Glomerular endothelial cell (primary cell): ENCODE measurements at regions not wholly inside any gene's neighbourhood (a gene's known extent, or its start where the extent isn't known, plus 50 kb on each side); places are given as distances from the start of the nearest gene placed in this dataset.
A peak's percentile ranks its signal among the peaks of the same experiment; 100 is the strongest.

Experiments
- DNase-seq: peaks from one replicate; pipeline ENCODE4 v3.0.0-alpha.2; 2011; ENCODE audit warnings: low read depth, low spot score; ENCODE audit errors: extremely low read depth

DNA sequence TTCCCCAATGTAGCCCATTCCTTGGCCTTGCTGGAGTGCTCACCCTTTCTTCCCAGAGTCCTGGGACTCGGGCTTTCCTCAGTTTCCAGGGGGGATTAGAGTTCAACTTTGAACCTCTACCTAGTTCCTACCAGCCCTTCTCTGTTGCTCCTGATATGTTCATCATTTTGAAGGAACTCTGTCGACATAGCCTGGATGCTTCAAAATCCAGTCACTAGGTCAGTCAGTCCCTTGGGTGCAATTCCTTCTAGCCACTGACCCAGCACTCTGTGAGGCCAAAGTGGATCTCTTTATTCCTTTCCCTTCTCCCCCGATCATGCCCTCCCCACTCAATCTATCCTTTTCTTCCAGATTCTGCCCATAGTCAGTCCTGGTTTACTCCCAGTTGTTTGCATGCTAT, 72.3 kb upstream of the TMCC3 start:
- DNase-seq: no peak

DNA sequence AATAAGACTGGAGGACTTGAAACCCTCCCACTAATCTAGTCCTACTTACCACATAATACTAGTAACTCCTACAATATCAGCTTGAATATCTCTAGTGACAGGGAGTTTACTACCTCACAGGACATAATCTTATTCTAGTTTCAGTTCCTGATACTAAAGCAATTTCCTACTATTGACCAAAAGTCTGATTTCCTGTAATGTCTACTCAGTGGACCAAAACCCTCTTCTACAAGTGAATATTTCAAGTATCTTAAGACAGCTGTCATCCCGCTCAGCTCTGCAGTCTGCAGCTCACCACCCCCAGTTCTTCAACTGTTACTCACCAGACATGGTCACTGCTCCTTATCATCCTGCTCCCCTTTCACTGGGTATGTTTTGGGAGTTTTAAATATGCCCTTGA, 70.8 kb upstream of the TMCC3 start:
- DNase-seq: no peak

DNA sequence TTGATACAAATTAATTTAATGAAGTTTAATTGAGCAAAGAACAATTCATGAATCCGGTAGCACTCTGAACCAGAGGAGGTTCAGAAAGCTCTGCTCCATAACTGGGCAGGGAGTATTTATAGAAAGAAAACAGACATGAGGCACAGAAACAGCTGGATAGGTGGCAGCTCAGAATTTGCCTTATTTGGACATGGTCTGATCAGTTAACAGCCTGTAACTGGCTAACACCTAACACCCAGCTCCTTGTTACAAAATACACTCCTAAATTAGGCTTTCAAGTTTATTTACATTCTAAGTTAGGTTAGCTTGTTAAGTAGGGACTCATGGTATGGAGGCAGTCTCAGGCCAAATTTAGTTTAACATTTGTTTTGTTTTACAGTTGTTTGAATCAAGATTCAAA, 67.8 kb upstream of the TMCC3 start:
- DNase-seq: no peak

DNA sequence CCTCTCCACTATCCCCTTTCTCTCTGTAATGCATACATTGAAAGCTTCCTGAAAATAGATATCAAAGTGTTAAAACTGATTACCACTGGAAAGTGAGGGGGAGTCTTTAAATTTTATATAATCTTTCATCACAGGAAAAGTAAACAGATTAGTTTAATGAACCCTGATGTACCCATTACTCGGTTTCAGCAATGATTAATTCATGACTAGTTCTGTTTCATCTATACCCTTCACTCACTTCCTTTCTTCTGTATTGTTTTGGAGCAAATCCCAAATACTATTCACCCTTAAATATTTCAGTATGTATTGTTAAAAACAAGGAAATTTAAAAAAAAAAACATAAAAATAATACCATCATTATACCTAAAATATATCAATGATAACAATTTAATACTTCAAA, 67.3 kb upstream of the TMCC3 start:
- DNase-seq: no peak

DNA sequence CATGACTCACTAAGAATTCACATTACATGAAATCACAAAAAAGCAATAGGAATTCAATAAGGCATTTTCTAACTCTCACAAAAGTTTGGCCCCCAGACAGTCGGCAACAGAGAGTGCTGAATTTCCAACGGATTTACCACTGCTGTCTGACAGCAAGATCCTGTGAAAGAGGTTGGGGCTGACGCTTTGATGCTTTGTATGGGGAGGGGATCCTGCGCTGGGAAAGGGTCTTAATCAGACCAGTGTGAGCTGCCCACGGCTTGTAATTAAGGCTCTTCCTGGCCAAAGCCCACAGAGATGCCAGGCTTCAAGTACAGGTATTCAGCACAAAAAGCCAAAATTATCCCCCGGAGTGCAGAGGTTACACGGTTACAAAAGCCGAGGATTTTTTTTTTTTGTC, 66.8 kb upstream of the TMCC3 start:
- no peak for DNase-seq

DNA sequence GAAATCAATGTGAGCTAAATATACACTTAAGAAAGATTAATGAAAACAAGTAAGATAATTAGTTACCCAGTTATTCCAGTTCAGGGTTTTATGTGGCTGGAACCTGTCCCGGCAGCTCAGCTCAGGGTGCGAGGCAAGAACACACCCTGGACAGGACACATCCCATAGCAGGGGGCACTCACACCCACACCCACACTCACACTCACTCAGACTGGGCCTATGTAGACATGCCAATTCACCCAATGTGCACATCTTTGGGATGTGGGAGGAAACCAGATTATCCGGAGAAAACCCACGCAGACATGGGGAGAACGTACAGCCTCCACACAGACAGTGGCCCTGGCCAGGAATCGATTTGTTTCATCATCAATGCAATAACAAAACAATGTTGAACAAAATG, 66.0 kb upstream of the TMCC3 start:
- no peak for DNase-seq

DNA sequence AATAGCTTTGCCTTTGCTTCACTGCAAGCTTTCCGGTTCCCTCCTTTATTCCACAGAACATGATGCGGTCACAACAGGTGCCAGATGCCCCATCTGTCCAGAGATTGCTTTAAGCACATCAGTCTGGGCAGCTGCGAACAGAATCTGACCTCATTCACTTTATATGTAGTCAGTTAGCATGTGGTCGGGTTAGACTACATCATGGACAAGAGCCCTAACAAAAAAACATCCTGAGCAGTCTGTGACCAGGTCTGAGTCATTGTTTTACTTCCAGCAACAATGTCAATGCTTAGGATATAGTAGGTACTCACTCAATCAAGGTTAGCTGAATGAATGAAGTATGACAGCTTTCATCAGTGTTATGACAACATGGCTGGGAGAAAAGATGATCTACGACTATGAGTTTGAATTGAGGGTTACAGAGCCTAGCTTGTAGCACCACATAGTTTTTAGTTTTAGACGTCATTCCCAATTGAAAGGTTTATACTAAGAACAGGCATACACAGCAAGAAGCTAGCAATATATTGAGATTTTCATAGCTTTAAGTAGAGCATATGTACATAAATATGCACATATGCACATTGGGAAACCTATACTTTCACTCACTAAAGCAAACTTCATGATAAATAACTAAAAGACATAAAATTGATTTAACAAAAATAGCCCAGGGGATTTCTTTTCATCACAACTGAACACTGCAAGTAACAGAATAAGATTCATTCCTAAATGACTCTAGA, 64.2 kb upstream of the TMCC3 start:
- DNase-seq: peak; percentile 87

DNA sequence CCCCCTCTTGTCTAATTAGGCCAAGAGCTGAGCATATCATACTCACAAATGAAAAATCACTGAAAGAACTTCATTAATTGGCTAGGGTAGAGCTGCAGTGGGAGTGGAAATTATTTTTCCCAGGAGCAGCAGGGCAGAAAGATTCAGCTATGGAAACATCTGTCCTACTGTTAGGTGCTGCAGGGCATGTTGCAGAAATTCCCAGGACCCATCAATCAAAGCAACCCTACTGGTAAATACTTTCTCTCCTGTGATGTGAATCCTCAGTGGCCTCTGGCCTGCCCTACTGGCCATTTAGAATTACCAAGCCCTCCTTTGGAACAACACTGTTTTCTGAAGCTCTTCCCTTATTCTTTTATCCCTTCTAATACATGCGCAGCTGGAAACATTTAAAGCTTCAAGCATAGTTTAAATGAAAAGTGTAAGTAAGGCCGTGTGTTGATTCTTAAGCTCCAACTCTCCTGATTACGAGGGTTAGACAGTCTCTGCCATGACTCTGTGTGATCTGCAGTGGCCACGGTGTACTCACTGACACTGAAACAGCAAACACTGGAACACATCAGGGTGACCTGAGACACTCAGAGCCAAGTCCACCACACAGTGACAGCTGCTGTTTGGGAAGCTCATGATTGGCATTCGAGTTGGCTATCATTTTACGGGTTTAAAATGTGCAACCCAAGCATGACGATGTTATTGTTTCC, 62.6 kb upstream of the TMCC3 start:
- DNase-seq: no peak

DNA sequence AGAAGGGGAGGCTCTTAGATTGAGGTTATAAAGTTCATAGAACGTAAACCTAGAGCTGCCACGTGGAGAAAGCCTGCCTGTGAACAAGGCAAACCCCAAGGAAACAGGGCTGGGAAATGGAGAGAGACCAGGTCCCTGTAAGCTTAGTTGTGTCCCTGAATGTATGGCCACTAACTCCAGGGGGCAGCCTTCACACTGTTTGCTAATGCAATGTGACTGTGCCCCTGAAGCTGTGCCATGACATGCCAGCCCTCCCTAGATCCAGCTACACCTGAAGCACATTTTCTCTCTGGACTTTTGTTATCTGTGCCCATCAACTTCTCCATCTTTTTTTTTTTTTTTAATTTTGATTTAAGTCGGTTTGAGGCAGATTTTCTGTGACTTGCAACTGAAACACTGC, 60.6 kb upstream of the TMCC3 start:
- DNase-seq: no peak

DNA sequence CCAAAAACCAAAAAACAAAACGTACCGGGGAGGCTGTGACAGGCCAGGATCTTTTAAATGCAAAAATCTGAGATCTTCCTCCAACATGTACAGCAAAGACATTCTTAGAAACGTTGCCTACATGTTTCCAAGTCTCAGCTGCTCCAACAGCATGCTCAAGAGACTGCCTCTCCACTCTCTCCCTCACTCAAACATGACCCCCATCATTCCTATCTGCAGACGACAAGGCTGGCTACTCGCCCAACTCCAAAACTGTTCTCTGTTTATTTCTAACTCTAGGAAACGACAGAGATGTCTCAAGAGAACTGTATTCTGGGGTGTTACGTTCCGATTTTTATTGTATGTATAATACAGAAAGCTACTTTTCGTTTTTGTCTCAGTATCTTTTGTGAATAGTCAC, 57.5 kb upstream of the TMCC3 start:
- DNase-seq: no peak

DNA sequence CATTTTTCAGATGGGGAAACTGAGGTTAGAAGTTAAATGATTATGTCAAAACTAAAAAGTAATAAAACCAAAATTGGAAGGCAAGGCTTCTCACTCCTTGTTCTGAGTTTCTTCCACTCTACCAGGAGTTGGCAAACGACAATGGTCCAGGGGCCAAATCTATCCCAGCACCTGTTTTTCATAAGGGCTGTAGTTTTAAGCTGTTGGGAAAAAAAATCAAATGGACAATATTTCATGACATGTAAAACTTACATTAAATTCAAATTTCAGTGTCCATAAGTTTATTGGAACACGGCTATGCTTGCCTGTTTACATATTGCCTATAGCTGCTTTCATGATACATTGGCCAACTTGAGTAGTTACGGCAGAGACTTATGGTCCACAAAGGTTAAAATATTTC, 56.7 kb upstream of the TMCC3 start:
- no peak for DNase-seq

DNA sequence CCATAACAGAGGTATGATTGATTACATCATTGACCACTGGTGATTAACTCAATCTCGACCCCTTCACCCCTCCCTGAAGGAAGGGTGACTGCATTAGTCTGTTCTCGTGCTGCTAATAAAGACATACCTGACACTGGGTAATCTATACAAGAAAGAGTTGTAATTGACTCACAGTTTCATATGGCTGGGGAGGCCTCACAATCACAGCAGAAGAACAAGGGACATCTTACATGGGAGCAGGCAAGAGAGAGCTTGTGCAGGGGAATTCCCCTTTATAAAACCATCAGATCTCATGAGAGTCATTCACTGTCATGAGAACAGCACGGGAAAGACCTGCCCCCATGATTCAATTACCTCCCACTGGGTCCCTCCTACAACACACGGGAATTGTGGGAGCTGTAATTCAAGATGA, 55.9 kb upstream of the TMCC3 start:
- DNase-seq: no peak

DNA sequence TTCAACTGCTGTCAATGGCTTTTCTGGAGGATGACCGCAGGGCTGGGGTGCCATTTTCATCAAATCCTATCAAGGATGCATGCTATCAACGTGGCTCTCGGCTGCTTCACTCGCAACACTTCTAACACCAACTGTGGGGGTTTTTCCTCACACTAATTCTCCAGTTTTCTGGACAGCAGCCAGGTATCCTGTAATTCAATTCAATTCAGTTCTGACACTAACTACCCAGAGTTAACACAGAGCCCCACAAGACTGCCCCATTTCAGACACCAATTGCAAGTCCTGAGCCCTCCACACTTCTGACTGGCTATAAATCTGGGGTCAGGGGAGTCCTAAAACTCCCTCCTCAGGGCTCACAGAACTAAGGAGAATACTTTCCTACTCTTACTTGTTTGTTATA, 55.3 kb upstream of the TMCC3 start:
- DNase-seq: no peak

DNA sequence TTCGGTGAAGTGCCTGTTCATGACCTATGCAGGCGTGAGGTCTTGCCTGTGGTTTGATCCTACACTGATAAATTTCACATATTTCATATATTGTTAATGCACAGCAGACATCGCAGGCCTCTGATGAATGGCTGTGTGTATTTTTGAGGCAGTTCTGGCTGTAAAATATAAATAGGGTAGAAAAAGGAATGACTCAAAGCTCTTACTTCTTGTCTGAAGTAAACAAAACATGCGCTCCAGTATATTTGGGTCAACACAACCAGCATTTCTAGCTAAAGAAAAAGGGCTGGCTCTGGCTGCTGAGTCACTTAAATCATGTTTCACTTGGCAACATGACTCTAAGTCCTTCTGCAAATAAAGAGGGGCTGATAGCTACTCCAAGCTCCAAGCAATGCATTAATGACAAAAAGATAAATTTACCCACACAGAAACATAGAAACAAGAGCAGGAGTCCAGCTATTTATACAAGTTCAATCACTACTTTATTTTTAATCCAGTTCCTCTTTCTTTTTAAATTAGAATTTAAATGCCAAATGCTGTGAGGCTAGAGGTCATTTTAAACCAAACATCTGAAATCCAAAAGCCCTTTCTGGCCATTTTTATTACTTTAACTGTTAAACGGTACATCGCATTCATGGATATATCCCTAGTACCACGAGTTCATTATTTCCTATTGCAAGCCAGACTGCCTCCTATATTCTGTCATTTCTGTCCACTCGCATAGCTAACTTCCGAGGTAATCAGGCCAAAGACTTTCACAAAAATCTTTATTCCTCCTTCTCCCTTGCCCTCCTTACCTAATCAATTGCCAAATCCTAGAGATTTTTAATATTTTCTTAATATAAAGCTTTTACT, 54.3 kb upstream of the TMCC3 start:
- DNase-seq: no peak

DNA sequence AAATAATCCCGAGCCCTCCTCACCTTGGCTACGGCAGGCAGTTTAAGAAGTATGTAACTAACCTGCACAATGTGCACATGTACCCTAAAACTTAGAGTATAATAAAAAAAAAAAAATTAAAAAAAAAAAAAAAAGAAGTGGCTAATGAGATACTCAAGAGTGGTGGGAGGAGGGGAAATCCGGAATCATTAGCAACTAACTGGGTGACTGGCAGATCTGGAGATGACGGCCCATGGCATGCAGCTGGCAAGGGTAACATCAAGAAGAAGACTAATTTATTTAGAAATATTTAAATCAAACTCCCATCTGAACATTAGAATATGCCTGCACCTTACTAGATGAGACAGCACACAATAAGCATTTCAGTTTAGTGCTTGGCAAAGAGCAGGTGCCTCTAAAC, 52.3 kb upstream of the TMCC3 start:
- DNase-seq: no peak

DNA sequence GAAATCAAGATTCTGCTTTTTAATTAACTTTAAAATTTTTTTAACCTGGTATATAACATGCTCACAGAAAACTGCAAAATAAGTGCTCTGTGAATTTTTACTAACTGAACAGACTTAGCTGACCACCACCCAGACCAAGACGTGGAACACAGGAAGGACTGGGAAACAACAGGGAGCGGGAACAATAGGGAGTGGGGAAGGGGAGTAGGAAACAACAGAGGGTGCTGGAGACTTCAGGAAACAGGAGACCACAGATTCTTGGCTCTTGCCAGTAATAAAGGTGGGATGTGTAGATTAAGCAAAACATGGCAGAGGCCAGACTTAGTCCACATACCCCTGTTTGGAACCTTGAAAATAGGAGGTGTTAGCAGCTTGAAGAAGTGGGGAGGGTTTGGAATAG, 51.4 kb upstream of the TMCC3 start:
- DNase-seq: no peak

DNA sequence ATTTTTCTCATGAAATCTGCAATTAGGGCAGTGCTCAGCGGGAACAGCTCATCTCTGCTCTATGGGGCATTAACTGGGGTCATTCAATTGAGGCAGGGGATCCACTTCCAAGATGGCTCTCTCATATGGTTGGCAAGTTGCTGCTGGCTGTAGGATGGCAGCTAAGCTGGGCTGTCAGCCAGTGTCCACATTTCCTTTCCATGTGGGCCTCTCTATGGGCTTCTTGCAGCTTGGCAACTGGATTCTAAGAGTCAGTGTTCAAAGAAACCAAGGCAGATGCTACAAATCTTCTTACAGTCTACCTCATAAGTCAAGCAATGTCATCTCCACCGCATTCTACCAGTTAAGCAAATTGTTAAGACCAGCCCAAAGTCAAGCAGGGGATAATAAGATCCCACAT, 50.3 kb upstream of the TMCC3 start:
- DNase-seq: no peak
